HG02970 (cell line): ENCODE measurements at regions not wholly inside any gene's neighbourhood (a gene's known extent, or its start where the extent isn't known, plus 50 kb on each side); places are given as distances from the start of the nearest gene placed in this dataset.
"Not testable (repeated sequence)": the region's sequence is repeated elsewhere in the genome, so short reads cannot be mapped to it uniquely, and the experiment has no call there.

Experiments used
- ATAC-seq: cut with Tn5 transposase; IDR thresholded peaks from one replicate; pipeline ENCODE4 v1.9.1; 2021; ENCODE audit warnings: mild to moderate bottlenecking, moderate library complexity, moderate number of reproducible peaks; ENCODE audit not compliant: unreplicated experiment, low FRiP score

- ATAC-seq, result no peak
Observed at GRCh38 chrX:114272096-114272686, 311.7 kb upstream of the HTR2C start.

- ATAC-seq, result not testable (repeated sequence)
Observed at GRCh38 chrX:114270371-114270770, 313.5 kb upstream of the HTR2C start.

DNA sequence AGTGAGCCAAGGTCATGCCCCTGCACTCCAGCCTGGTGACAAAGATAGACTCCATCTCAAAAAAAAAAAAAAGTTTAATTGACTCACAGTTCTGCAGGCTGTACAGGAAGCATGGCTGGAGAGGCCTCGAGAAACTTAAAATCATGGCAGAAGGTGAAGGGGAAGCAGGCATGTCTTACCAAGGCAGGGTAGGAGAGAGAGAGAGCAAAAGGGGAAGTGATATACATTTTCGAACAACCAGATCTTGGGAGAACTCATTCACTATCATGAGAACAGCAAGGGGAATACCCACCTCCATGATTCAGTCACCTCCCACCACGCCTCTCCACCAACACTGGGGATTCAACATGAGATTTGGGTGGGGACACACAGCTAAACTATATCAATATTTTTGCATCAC, 315.2 kb upstream of the HTR2C start:
- ATAC-seq, result no peak

GRCh38 chrX:114267142-114267541, 316.7 kb upstream of the HTR2C start:
- no peak for ATAC-seq

DNA sequence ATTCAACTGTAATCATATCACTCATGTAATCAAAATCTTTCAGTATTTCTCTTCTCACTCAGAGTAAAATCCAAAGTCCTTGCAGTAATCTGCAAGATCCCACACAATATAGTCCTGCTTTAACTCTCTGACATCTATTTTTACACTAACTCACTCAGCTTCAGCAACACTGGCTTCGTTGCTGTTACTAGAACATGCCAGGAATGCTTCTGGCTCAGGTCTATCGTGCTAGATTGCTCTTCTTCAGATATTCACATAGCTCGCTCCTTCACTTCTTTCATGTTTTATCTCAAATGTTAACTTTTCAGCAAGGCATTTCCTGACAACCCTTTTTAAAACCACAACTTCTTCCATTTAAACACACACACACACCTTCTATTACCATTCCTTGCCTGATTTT, 331.7 kb upstream of the HTR2C start:
- no peak for ATAC-seq

DNA sequence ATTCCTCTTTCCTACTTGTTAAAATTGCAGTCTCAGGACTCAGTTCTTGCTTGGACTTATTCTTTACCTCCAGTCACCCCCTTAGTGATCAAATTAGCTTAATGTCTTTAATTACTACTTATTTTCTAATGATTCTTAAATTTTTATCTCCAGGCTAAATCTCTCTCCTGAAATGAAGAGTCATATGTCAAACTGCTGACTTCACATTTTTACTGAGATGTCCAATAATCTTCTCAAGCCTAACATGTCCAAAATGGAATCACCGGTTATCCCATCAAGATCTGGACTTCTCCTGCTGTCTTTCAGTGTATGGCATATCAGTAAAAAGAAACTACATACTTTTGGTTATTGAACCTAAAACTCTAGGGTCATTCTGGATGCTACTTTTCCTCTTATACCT, 332.3 kb upstream of the HTR2C start:
- no peak for ATAC-seq

DNA sequence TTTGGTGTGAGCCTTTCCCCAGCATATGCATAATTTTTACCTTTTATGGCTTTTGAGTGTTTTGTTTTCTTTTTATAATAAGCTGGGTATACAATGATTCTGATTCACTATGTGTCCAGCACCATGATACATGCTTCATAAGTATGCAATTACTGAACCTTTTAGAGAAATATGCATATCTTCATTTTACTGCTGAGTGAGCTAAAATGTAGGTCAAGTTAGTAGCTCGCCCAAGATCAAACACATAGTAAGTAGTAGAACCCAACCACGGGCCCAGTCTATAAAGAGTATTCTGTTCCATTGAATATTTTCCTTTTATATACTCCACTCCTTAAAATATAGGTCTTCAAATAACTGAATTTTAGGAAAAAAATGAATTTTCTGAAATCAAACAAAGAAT, 362.4 kb upstream of the HTR2C start:
- no peak for ATAC-seq

DNA sequence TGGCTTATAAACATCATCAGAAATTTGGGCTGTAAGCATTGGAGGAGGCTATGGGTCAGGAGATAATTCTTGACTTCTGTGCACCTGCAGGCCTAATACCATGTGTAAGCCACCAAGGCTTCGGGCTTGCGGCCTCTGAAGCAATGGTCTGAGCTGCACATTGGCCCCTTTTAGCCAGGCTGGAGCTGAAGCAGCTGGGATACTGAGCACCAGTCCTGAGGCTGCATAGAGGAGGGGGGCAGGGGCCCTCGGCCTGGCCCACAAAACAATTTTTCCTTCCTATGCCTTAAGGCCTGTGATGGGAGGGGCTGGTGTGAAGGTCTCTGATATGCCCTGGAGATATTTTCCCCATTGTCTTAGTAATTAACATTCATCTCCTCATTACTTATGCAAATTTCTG, 373.0 kb upstream of the HTR2C start:
- no peak for ATAC-seq

DNA sequence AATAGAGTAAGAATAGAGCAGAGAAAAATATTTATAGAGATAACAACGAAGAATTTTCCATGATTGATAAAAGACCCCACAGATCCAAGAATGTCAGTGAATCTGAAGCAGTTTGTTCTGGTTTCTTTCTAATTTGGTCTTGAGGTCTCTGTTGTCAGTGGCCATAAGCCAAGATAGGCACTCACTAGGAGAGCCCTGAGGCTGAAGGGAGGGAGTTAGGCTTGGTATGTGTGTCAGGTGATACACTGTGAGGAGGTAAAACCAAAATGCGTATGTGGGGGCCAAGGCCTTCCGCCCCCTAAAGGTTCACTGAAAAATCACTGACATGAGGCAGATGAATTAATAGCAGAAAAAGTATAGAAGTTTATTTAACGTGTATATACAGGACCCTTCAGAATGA, 382.3 kb upstream of the HTR2C start:
- ATAC-seq, result no peak

DNA sequence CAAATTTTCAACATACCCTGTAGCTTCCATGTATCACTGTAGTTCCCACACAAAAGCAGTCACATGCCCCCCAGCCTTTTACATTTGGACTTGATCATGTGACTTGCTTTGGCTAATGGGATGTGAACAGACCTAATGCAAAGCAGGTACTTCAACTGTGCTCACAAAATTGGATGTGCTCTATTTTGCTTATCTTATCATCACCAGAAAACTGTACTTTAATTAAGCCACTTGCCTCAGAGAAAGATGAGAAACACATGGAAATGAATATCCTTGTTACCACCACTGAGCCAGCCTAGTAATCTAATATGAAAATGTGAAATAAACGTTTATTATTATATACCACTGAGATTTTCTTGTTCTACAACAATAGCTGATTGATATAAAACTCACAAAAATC, 402.7 kb upstream of the HTR2C start:
- no peak for ATAC-seq

- no peak for ATAC-seq
Observed at GRCh38 chrX:114178126-114178525, 405.8 kb upstream of the HTR2C start.

DNA sequence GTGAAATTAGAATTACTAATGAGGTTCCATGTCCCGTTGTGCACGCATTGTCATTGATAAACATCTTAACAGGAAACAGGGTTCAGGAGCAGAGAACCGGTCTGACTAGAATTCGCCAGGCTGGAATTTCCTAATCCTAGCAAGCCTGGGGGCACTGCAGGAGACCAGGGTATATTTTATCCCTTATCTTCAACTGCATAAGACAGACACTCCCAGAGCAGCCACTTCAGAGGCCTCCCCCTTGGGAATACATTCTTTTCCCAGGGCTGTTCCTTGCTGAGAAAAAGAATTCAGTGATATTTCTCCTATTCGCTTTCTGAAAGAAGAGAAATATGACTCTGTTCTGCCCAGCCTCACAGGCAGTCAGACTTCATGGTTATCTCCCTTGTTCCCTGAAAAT, 416.6 kb upstream of the HTR2C start:
- not testable (repeated sequence) for ATAC-seq

DNA sequence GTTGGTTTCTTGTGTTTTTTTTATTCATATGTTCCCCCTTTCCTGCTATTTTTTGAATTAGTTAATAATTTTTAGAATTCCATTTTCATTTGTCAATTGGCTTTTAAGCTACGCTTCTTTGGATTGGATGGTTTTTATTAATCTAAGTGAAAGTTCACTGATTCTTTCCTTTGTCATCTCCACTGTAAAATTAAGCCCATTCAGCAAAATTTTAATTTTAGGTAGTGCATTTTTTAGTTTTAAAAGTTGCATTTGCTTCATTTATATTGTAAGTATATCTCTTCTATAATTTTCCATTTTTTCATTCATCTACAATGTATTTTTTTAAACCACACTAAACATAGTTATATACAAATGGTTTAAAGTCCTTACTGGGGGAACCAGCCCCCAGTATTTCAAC, 417.3 kb upstream of the HTR2C start:
- no peak for ATAC-seq

GRCh38 chrX:114165537-114165936, 418.3 kb upstream of the HTR2C start:
- ATAC-seq, result no peak

DNA sequence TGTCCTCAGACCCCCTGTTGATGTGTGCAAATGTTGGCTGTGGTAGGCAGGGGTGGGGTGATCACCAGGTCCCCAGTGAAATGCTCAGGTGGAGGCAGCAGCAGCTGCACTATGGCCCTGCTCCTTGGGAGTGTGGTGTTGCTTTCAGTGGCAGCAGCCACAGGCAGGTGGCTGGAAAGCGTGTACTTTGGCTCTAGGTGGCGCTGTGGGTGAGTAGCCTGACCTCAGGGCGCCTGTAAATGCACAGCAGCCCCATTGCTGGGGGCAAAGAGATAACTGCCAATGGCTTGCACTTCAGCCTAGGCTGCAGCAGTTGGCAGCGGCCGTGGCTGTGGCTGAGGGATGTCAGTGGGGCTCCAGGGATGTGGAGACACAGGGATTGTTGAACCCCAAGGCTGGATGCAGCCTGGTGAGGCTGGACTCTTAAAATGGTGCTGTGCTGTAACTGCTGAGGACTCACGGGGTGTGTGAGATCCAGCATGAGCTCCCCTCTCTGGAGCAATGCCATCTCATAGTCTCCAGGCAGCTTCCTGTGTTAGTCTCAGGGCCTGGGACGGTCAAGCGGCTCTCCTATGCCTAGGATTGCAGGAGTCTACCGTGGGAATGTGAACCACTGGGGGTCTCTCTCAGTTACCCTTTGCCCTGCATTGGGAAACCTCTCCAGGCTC, 421.7 kb upstream of the HTR2C start:
- ATAC-seq, result no peak

GRCh38 chrX:114152801-114153200, 431.1 kb upstream of the HTR2C start:
- no peak for ATAC-seq

- no peak for ATAC-seq
Observed at GRCh38 chrX:114152130-114152529, 431.8 kb upstream of the HTR2C start.

GRCh38 chrX:114134465-114134864, 449.4 kb upstream of the HTR2C start:
- ATAC-seq, result no peak

DNA sequence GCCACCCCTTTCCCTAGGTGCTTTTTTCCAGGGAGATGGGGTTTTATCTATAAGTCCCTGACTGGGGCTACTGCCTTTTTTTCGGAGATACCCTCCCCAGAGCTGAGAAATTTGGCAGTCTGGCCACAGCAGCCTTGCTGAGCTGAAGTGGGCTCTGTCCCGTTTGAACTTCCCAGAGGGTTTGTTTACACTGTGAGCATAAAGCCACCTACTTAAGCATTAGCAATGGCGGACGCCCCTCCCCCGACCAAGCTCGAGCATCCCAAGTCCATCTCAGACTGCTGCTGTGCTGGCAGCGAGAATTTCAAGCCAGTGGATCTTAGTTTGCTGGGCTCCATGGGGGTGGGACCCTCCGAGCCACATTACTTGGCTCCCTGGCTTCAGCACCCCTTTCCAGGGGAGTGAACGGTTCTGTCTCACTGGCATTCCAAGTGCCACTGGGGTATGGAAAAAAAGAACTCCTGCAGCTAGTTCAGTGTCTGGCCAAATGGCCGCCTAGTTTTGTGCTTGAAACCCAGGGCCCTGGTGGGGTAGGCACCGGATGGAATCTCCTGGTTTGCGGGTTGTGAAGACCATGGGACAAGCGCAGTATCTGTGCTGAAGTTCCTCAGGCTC, 456.4 kb upstream of the HTR2C start:
- no peak for ATAC-seq

DNA sequence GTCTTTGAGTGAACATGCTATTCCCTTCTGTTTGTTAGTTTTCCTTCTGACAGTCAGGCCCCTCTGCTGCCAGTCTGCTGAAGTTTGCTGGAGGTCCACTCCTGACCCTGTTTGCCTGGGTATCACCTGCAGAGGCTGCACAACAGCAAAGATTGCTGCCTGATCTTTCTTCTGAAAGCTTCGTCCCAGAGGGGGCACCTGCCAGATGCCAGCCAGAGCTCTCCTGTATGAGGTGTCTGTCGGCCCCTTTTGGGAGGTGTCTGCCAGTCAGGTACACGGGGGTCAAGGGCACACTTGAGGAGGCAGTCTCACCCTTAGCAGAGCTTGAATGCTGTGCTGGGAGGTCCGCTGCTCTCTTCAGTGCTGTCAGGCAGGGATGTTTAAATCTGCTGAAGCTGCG, 456.9 kb upstream of the HTR2C start:
- no peak for ATAC-seq

DNA sequence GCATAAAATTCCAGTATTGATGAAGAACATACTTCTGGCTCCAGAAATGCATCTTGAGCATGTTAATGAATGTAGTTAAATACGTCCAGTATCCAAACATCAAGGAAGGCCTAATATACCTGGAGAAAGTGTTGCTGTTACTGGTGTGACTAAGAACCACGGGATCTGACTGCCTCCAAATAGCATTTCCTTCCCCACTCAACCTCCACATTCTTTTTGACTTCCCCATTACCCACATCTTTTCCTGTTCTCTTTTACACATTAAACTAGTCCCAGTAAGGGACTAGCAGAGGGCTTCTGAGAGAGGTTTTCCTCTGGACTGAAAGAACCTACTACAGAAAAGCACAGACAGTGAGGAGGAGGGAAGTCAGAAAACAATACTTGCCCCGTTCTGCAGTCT, 482.8 kb upstream of the HTR2C start:
- no peak for ATAC-seq

DNA sequence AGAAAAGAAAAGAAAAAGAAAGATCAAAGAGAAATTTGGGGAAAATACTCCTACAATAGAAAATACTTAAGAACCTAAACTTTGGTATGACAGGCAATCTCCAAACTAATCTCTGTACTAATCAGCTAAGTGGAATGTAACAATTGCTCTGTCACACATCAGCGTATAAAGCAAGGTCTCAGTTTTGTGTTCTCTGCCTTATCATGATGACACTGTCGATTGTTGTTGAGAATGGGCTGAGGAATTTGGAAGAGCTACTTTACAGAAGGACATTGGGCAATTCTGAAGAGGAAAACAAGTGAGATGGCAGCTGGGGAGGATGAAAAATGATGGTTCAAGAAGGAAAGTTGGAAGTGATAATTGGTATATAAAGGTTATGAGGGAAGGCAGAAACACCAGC, 486.0 kb upstream of the HTR2C start:
- no peak for ATAC-seq
